ENCODE measurements at regions not wholly inside any gene's neighbourhood (a gene's known extent, or its start where the extent isn't known, plus 50 kb on each side); places are given as distances from the start of the nearest gene placed in this dataset.
"Not testable (repeated sequence)": the region's sequence is repeated elsewhere in the genome, so short reads cannot be mapped to it uniquely, and the experiment has no call there.

DNA sequence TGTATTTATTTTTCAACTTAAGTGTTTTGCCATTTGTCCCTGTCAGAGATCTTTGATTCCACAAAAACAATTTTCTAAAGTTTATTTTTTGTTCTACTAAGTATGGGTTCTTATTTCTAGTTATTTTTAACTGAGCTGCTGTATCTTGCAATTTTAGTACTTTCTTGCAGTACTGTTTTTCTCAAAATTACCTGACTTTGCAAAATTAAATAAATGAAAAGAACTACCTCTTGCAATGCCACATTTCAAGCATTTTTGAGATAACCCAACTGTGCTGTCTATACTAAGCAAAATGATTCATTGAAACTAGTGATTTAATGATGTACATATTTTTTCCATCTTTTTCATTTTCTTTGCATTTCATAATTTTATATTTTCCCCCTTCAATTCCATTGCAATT is 71.5 kb upstream of the ADGRL2 start:
- H3K9me3 Mint-ChIP-seq (ENCODE audit: unreplicated experiment) = no peaks in the 10 kb centered on the region
- no peaks in the 10 kb centered on the region for H3K36me3 Mint-ChIP-seq (ENCODE audit: unreplicated experiment)
- no peak for DNase-seq (ENCODE audit: extremely low spot score, unreplicated experiment)
- H3K4me3 Mint-ChIP-seq (ENCODE audit: unreplicated experiment) = no peak overlapping the region
- H3K4me1 Mint-ChIP-seq (ENCODE audit: unreplicated experiment) = no peaks in the 10 kb centered on the region
- no peaks in the 10 kb centered on the region for H3K27me3 Mint-ChIP-seq (ENCODE audit: unreplicated experiment)
- no peak overlapping the region for H3K27ac Mint-ChIP-seq (ENCODE audit: unreplicated experiment)
- no peak for TF ChIP-seq CTCF (IDR thresholded peaks at IDR 0.05)

- DNase-seq (ENCODE audit: extremely low spot score, unreplicated experiment) = no peak
- H3K36me3 Mint-ChIP-seq (ENCODE audit: unreplicated experiment) = no peaks in the 10 kb centered on the region
- no peak for TF ChIP-seq CTCF (IDR thresholded peaks at IDR 0.05)
- no peaks in the 10 kb centered on the region for H3K4me1 Mint-ChIP-seq (ENCODE audit: unreplicated experiment)
- no peaks in the 10 kb centered on the region for H3K9me3 Mint-ChIP-seq (ENCODE audit: unreplicated experiment)
- H3K27me3 Mint-ChIP-seq (ENCODE audit: unreplicated experiment) = no peaks in the 10 kb centered on the region
- no peak overlapping the region for H3K4me3 Mint-ChIP-seq (ENCODE audit: unreplicated experiment)
- no peak overlapping the region for H3K27ac Mint-ChIP-seq (ENCODE audit: unreplicated experiment)
Observed at GRCh38 chr1:81725823-81726222, 74.9 kb upstream of the ADGRL2 start.

DNA sequence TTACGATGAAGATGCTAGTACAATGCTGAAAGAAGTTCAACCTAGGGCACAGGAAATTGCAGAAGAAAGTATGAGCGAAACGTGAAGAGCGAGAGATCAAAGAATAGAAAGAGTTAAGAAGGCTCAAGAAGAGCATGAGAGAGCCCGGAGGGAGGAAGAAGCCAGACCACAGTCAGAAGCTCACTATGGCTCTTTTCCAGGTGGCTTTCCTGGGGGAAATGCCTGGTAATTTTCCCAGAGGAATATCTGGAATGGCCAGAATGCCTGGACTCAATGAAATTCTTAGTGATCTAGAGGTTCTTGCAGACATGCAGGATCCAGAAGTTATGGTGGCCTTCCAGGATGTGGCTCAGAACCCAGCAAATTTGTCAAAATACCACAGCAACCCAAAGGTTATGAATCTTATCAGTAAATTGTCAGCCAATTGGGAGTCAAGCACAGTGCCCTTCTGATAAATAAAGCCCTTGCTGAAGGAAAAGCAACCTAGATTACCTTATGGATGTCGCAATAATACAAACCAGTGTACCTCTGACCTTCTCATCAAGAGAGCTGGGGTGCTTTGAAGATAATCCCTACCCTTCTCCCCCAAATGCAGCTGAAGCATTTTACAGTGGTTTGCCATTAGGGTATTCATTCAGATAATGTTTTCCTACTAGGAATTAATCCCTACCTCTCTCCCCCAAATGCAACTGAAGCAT is 78.0 kb upstream of the ADGRL2 start:
- not testable (repeated sequence) for H3K36me3 Mint-ChIP-seq (ENCODE audit: unreplicated experiment); H3K4me3 Mint-ChIP-seq (ENCODE audit: unreplicated experiment); H3K9me3 Mint-ChIP-seq (ENCODE audit: unreplicated experiment); DNase-seq (ENCODE audit: extremely low spot score, unreplicated experiment); H3K27me3 Mint-ChIP-seq (ENCODE audit: unreplicated experiment); H3K4me1 Mint-ChIP-seq (ENCODE audit: unreplicated experiment); H3K27ac Mint-ChIP-seq (ENCODE audit: unreplicated experiment)

DNA sequence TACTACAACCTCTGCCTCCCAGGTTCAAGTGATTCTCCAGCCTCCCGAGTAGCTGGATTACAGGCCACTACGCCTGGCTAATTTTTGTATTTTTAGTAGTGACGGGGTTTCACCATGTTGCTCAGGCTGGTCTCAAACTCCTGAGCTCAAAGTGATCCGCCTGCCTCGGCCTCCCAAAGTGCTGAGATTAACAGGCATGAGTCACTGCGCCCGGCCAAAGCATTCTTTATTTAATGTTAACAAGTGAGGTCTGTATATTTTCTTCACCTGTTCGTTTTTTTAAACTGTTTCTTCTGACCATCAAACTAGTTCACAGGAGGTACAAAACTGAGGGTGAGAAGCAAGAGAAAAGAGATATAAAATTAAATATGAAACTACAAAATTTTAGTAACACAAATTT is 80.5 kb upstream of the ADGRL2 start:
- not testable (repeated sequence) for H3K4me3 Mint-ChIP-seq (ENCODE audit: unreplicated experiment); H3K4me1 Mint-ChIP-seq (ENCODE audit: unreplicated experiment); H3K9me3 Mint-ChIP-seq (ENCODE audit: unreplicated experiment); H3K36me3 Mint-ChIP-seq (ENCODE audit: unreplicated experiment); H3K27ac Mint-ChIP-seq (ENCODE audit: unreplicated experiment); DNase-seq (ENCODE audit: extremely low spot score, unreplicated experiment); H3K27me3 Mint-ChIP-seq (ENCODE audit: unreplicated experiment)

DNA sequence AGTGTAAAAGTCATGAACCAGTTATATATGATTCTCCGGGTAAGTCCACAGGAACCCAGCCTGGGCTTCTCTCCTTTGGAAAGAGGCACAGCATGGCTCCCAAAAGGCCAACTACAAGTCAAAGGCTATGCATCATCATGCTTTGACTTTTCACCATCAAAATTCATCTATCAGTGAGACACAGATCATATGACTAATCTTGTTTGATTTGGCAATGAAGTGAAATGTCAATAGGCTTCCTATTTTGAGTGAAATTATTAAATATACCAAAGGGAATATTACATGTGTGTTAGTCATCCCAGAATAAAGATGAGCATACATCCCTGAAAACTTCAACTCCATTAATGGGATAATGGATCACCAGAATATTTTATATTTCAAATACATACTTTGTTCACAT is 83.5 kb upstream of the ADGRL2 start:
- Mint-ChIP-seq H3K9me3 (ENCODE audit: unreplicated experiment) (no peaks in the 10 kb centered on the region), H3K36me3 (ENCODE audit: unreplicated experiment) (no peaks in the 10 kb centered on the region), H3K4me3 (ENCODE audit: unreplicated experiment) (no peak overlapping the region), H3K27ac (ENCODE audit: unreplicated experiment) (no peak overlapping the region), H3K4me1 (ENCODE audit: unreplicated experiment) (peaks cover 5% of the 10 kb centered on the region), H3K27me3 (ENCODE audit: unreplicated experiment) (no peaks in the 10 kb centered on the region)
- no peak for DNase-seq (ENCODE audit: extremely low spot score, unreplicated experiment)
- TF ChIP-seq CTCF (IDR thresholded peaks at IDR 0.05) = no peak

GRCh38 chr1:81715391-81715790 is 85.3 kb upstream of the ADGRL2 start:
- Mint-ChIP-seq H3K9me3 (ENCODE audit: unreplicated experiment) (no peaks in the 10 kb centered on the region), H3K27ac (ENCODE audit: unreplicated experiment) (no peak overlapping the region), H3K4me3 (ENCODE audit: unreplicated experiment) (no peak overlapping the region), H3K27me3 (ENCODE audit: unreplicated experiment) (no peaks in the 10 kb centered on the region), H3K36me3 (ENCODE audit: unreplicated experiment) (no peaks in the 10 kb centered on the region), H3K4me1 (ENCODE audit: unreplicated experiment) (peaks cover 5% of the 10 kb centered on the region)
- no peak for DNase-seq (ENCODE audit: extremely low spot score, unreplicated experiment)
- no peak for TF ChIP-seq CTCF (IDR thresholded peaks at IDR 0.05)
